Stimulated activated CD4-positive, alpha-beta T cell treated with anti-CD3 and anti-CD28 coated beads, Interleukin-12 subunit alpha, Interleukin-12 subunit beta, amount 100 ng/mL, for 4 hours (primary cell): ENCODE measurements at regions not wholly inside any gene's neighbourhood (a gene's known extent, or its start where the extent isn't known, plus 50 kb on each side); places are given as distances from the start of the nearest gene placed in this dataset.
"Not testable (repeated sequence)": the region's sequence is repeated elsewhere in the genome, so short reads cannot be mapped to it uniquely, and the experiment has no call there.

ENCODE experiments used
- DNase-seq: peaks from one replicate; pipeline ENCODE4 v3.0.0-alpha.2; 2020

- DNase-seq: no peak
Observed at GRCh38 chr1:208475951-208476845, 232.0 kb upstream of the PLXNA2 start.

GRCh38 chr1:208476846-208477170, 232.6 kb upstream of the PLXNA2 start:
- no peak for DNase-seq

GRCh38 chr1:208479435-208479834, 235.3 kb upstream of the PLXNA2 start:
- DNase-seq: no peak

- DNase-seq: no peak
Observed at GRCh38 chr1:208485512-208485911, 241.3 kb upstream of the PLXNA2 start.

- DNase-seq: no peak
Observed at GRCh38 chr1:208486677-208487076, 242.5 kb upstream of the PLXNA2 start.

GRCh38 chr1:208488432-208488831, 244.2 kb upstream of the PLXNA2 start:
- DNase-seq: not testable (repeated sequence)

GRCh38 chr1:208496467-208497371, 252.5 kb upstream of the PLXNA2 start:
- DNase-seq: no peak

GRCh38 chr1:208497866-208498541, 253.8 kb upstream of the PLXNA2 start:
- no peak for DNase-seq

- DNase-seq: no peak
Observed at GRCh38 chr1:208499026-208499425, 254.8 kb upstream of the PLXNA2 start.

- DNase-seq: no peak
Observed at GRCh38 chr1:208499601-208500000, 255.4 kb upstream of the PLXNA2 start.

- DNase-seq: no peak
Observed at GRCh38 chr1:208500375-208500774, 256.2 kb upstream of the PLXNA2 start.

- DNase-seq: no peak
Observed at GRCh38 chr1:208501542-208501941, 257.4 kb upstream of the PLXNA2 start.

GRCh38 chr1:208503787-208504186, 259.6 kb upstream of the PLXNA2 start:
- DNase-seq: no peak

- DNase-seq: no peak
Observed at GRCh38 chr1:208506812-208507211, 262.6 kb upstream of the PLXNA2 start.

GRCh38 chr1:208509072-208509471, 264.9 kb upstream of the PLXNA2 start:
- DNase-seq: no peak

GRCh38 chr1:208510192-208510952, 266.2 kb upstream of the PLXNA2 start:
- no peak for DNase-seq

- no peak for DNase-seq
Observed at GRCh38 chr1:208511242-208511860, 267.2 kb upstream of the PLXNA2 start.

- DNase-seq: no peak
Observed at GRCh38 chr1:208513799-208514198, 269.6 kb upstream of the PLXNA2 start.

GRCh38 chr1:208515129-208515528, 270.9 kb upstream of the PLXNA2 start:
- DNase-seq: no peak

- DNase-seq: no peak
Observed at GRCh38 chr1:208516780-208517179, 272.6 kb upstream of the PLXNA2 start.

GRCh38 chr1:208520438-208521099, 276.4 kb upstream of the PLXNA2 start:
- no peak for DNase-seq

GRCh38 chr1:208521534-208521933, 277.4 kb upstream of the PLXNA2 start:
- no peak for DNase-seq
